Stimulated activated CD4-positive, alpha-beta T cell treated with anti-CD3 and anti-CD28 coated beads, TNF-alpha, amount 100 ng/mL, for 4 hours (primary cell): ENCODE measurements at regions not wholly inside any gene's neighbourhood (a gene's known extent, or its start where the extent isn't known, plus 50 kb on each side); places are given as distances from the start of the nearest gene placed in this dataset.

Experiments
- DNase-seq, 3 experiments: peaks; one replicate each; pipeline ENCODE4 v3.0.0-alpha.2; 2020; ENCODE audit warnings: low read depth in 3 of 3

GRCh38 chr2:111708476-111709180 is 175.4 kb downstream of the ANAPC1 start:
- DNase-seq: no peak

GRCh38 chr2:111709321-111709720 is 174.7 kb downstream of the ANAPC1 start:
- no peak for DNase-seq

DNA sequence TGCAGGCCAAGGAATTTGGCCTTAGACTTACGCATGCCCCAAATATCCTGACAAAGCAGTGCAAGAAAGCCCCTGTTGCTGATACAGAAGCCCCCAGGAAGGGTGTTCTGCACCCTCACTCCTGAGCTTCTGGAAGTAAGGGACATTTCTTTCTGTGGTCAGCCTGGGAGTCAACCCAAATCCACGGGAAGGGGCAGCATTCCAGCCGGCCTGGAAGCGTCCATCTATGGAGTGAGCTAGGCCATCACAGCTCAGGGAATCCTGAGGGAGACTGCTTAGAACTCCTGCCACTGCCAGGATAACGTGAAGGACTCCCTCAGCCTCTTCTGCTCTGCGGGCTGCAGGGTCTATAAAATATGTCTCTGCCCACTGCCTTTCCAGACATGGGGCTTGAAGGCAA is 173.9 kb downstream of the ANAPC1 start:
- no peak for DNase-seq

GRCh38 chr2:111710613-111711012 is 173.4 kb downstream of the ANAPC1 start:
- DNase-seq: no peak

DNA sequence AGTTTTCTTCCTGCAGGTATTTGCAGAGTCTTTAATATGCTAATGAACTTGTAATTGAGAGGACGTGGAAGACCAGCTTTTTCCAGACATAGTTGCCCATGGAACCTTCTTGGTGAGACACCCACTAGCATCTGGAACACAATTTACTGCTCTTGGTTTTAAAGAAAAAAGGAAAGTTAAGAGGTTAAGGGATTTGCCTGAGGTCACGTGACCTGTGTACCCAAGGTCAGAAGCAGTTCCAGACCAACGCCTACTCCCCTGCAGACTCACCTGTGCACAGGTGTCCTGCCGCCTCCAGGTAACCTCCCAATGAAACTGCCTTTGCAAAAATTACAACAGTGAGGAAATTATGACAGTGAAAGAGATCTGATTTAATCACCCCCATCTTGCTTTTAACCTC is 172.7 kb downstream of the ANAPC1 start:
- DNase-seq: no peak

DNA sequence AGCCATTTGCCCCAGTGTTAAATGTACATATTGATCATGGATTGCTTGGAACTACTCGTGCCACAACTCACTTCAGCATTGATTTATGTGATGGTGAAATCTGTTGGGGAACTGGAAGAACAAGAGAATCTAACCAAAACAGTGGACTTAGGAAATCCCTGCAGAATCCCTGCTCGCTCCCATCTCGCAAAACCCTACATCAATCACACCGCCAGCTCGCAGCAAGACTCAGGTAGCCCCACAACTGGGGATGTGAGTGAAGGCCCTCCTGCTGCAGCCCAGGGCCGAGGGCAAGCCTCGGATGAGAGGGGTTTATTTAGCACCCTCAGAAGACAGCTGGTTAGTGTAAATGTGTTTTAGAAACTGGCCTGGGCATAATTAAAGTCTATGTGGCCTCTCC is 171.6 kb downstream of the ANAPC1 start:
- no peak for DNase-seq

GRCh38 chr2:111712940-111713515 is 171.0 kb downstream of the ANAPC1 start:
- no peak for DNase-seq

GRCh38 chr2:111715987-111716904 is 167.7 kb downstream of the ANAPC1 start:
- DNase-seq: no peak

- DNase-seq: no peak
Measured at GRCh38 chr2:111716905-111717775, 166.9 kb downstream of the ANAPC1 start.
